ENCODE measurements at regions not wholly inside any gene's neighbourhood (a gene's known extent, or its start where the extent isn't known, plus 50 kb on each side); places are given as distances from the start of the nearest gene placed in this dataset.

- Histone ChIP-seq H2AFZ (ENCODE audit: low read length) (no peak overlapping the region), H4K20me1 (ENCODE audit: insufficient read depth, low read length) (no peaks in the 10 kb centered on the region), H3K9ac (ENCODE audit: low read length) (no peak overlapping the region), H3K4me1 (ENCODE audit: low read length) (no peaks in the 10 kb centered on the region), H3F3A (ENCODE audit: insufficient read depth, low read length) (no peaks in the 10 kb centered on the region), H3K27me3 (replicated peaks; ENCODE audit: insufficient read depth, low read length) (no peaks in the 10 kb centered on the region), H3K4me3 (ENCODE audit: low read length) (no peak overlapping the region), H3K9me2 (replicated peaks; ENCODE audit: insufficient read depth, low read length) (no peaks in the 10 kb centered on the region), H3K36me3 (replicated peaks; ENCODE audit: insufficient read depth, low read length) (no peaks in the 10 kb centered on the region), H3K27ac (ENCODE audit: low read length) (no peak overlapping the region), H3K4me2 (ENCODE audit: low read depth, low read length) (no peak overlapping the region), H3K9me3 (replicated peaks; ENCODE audit: insufficient read depth, low read length) (no peaks in the 10 kb centered on the region), H3K79me2 (ENCODE audit: low read length) (no peaks in the 10 kb centered on the region)
- DNase-seq = no peak
- TF ChIP-seq EZH2phosphoT487 (IDR thresholded peaks at IDR 0.05; ENCODE audit: low read length) (no peak), EZH2 (optimal IDR thresholded peaks at IDR 0.05; ENCODE audit: low read depth, low read length) (no peak), CTCF (IDR thresholded peaks at IDR 0.05; ENCODE audit: low read length) (no peak)
These were observed 483.5 kb upstream of the TNC start for GRCh38 chr9:115601434-115601833.

- no peak overlapping the region for H2AFZ ChIP-seq (ENCODE audit: low read length)
- no peak for DNase-seq
- H3K4me3 ChIP-seq (ENCODE audit: low read length) = no peak overlapping the region
- no peaks in the 10 kb centered on the region for H4K20me1 ChIP-seq (ENCODE audit: insufficient read depth, low read length)
- H3F3A ChIP-seq (ENCODE audit: insufficient read depth, low read length) = no peaks in the 10 kb centered on the region
- H3K9me3 ChIP-seq (replicated peaks; ENCODE audit: insufficient read depth, low read length) = no peaks in the 10 kb centered on the region
- H3K27ac ChIP-seq (ENCODE audit: low read length) = no peak overlapping the region
- no peaks in the 10 kb centered on the region for H3K9me2 ChIP-seq (replicated peaks; ENCODE audit: insufficient read depth, low read length)
- H3K4me2 ChIP-seq (ENCODE audit: low read depth, low read length) = no peak overlapping the region
- no peak overlapping the region for H3K9ac ChIP-seq (ENCODE audit: low read length)
- TF ChIP-seq EZH2 (optimal IDR thresholded peaks at IDR 0.05; ENCODE audit: low read depth, low read length) = no peak
- no peak for TF ChIP-seq EZH2phosphoT487 (IDR thresholded peaks at IDR 0.05; ENCODE audit: low read length)
- no peak for TF ChIP-seq CTCF (IDR thresholded peaks at IDR 0.05; ENCODE audit: low read length)
- H3K27me3 ChIP-seq (replicated peaks; ENCODE audit: insufficient read depth, low read length) = no peaks in the 10 kb centered on the region
- H3K4me1 ChIP-seq (ENCODE audit: low read length) = no peaks in the 10 kb centered on the region
- H3K79me2 ChIP-seq (ENCODE audit: low read length) = no peaks in the 10 kb centered on the region
- no peaks in the 10 kb centered on the region for H3K36me3 ChIP-seq (replicated peaks; ENCODE audit: insufficient read depth, low read length)
These were observed 487.0 kb upstream of the TNC start for GRCh38 chr9:115604831-115605483.

DNA sequence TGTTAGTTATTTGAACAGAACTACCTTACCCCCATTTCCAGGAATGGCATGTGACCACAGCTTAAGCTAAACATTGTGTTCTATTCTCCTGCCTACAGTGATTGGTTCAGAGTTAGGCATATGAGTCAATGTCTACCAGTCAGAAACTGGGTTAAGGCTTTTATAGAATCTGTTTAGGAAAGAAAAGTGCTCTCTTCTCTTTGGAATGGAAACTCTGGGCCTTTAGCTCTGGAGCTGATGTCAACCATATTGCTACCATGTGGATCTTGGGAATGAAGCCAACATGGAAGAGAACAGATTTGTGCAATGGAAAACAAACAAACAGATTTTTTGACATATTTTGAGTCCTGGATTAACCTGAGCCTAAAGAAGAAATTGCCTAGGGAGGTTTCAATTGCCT is 488.9 kb upstream of the TNC start:
- no peaks in the 10 kb centered on the region for H3F3A ChIP-seq (ENCODE audit: insufficient read depth, low read length)
- H3K4me1 ChIP-seq (ENCODE audit: low read length) = no peaks in the 10 kb centered on the region
- H3K9me3 ChIP-seq (replicated peaks; ENCODE audit: insufficient read depth, low read length) = no peaks in the 10 kb centered on the region
- no peaks in the 10 kb centered on the region for H3K27me3 ChIP-seq (replicated peaks; ENCODE audit: insufficient read depth, low read length)
- H3K9ac ChIP-seq (ENCODE audit: low read length) = no peak overlapping the region
- no peak overlapping the region for H3K27ac ChIP-seq (ENCODE audit: low read length)
- H4K20me1 ChIP-seq (ENCODE audit: insufficient read depth, low read length) = no peaks in the 10 kb centered on the region
- no peak overlapping the region for H2AFZ ChIP-seq (ENCODE audit: low read length)
- TF ChIP-seq EZH2 (optimal IDR thresholded peaks at IDR 0.05; ENCODE audit: low read depth, low read length) = no peak
- no peak overlapping the region for H3K4me3 ChIP-seq (ENCODE audit: low read length)
- DNase-seq = no peak
- H3K79me2 ChIP-seq (ENCODE audit: low read length) = no peaks in the 10 kb centered on the region
- no peak overlapping the region for H3K4me2 ChIP-seq (ENCODE audit: low read depth, low read length)
- no peaks in the 10 kb centered on the region for H3K36me3 ChIP-seq (replicated peaks; ENCODE audit: insufficient read depth, low read length)
- H3K9me2 ChIP-seq (replicated peaks; ENCODE audit: insufficient read depth, low read length) = no peaks in the 10 kb centered on the region

DNA sequence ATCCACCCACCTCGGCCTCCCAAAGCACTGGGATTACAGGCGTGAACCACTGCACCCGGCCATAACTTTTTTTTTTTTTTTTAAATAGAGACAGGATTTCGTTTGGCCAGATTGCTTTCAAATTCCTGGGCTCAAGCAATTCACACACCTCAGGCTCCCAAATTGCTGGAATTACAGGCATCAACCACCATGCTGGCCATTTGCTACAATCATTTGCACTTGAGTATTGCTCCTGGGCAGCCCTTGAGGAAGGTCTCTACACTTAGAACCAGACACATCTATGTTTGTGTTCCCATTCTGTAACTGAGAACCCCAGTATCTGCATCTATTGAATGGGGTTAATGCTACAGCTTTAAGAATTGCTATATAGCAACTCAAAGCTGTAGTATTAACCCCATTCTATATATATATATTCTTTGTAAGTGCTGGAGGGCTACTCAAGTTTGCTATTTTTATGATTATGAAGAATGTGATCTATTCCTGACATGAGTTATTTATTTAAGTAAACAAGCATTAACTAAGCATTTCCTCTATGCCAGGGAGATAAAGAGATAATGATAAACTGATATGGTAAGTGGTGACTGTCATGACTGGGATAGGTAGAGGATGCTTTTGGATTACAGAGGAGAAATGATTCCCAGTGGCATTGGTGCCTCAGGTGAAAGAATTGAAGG is 496.5 kb upstream of the TNC start:
- H3K4me2 ChIP-seq (ENCODE audit: low read depth, low read length) = no peak overlapping the region
- H3K79me2 ChIP-seq (ENCODE audit: low read length) = no peaks in the 10 kb centered on the region
- H3K27ac ChIP-seq (ENCODE audit: low read length) = no peak overlapping the region
- H3K9me3 ChIP-seq (replicated peaks; ENCODE audit: insufficient read depth, low read length) = no peaks in the 10 kb centered on the region
- H3K9me2 ChIP-seq (replicated peaks; ENCODE audit: insufficient read depth, low read length) = no peaks in the 10 kb centered on the region
- H3F3A ChIP-seq (ENCODE audit: insufficient read depth, low read length) = no peaks in the 10 kb centered on the region
- no peaks in the 10 kb centered on the region for H3K36me3 ChIP-seq (replicated peaks; ENCODE audit: insufficient read depth, low read length)
- H2AFZ ChIP-seq (ENCODE audit: low read length) = no peak overlapping the region
- H3K9ac ChIP-seq (ENCODE audit: low read length) = no peak overlapping the region
- H4K20me1 ChIP-seq (ENCODE audit: insufficient read depth, low read length) = no peaks in the 10 kb centered on the region
- DNase-seq = no peak
- TF ChIP-seq CTCF (IDR thresholded peaks at IDR 0.05; ENCODE audit: low read length) (no peak), EZH2 (optimal IDR thresholded peaks at IDR 0.05; ENCODE audit: low read depth, low read length) (no peak), EZH2phosphoT487 (IDR thresholded peaks at IDR 0.05; ENCODE audit: low read length) (no peak)
- H3K27me3 ChIP-seq (replicated peaks; ENCODE audit: insufficient read depth, low read length) = no peaks in the 10 kb centered on the region
- no peak overlapping the region for H3K4me3 ChIP-seq (ENCODE audit: low read length)
- H3K4me1 ChIP-seq (ENCODE audit: low read length) = no peaks in the 10 kb centered on the region
